PC-9 (cell line): ENCODE measurements at regions not wholly inside any gene's neighbourhood (a gene's known extent, or its start where the extent isn't known, plus 50 kb on each side); places are given as distances from the start of the nearest gene placed in this dataset.

Source experiments
- BruUV-seq: library from RNA; stranded (reverse); fragments of 400-500 nt; replicated peaks from 2 replicates; lab custom pipeline; 2021; lab: Mats Ljungman, UMichigan
- CTCF ChIA-PET: fragments of 300-600 bp; sonication (Branson Sonifier 250); formaldehyde crosslinking; loops from one replicate; lab custom pipeline; 2022; ENCODE audit warnings: antibody characterized with exemption; lab: Charles Lee
- POLR2A ChIA-PET: fragments of 300-600 bp; sonication (Branson Sonifier 250); formaldehyde crosslinking; loops from one replicate; lab custom pipeline; 2022; ENCODE audit warnings: antibody characterized with exemption; ENCODE audit not compliant: unreplicated experiment; lab: Charles Lee
- DNase-seq, 2 experiments: peaks; one replicate each; pipeline versions ENCODE4 v3.0.0 to v3.0.0-alpha.2; 2015 to 2022; ENCODE audit warnings: mixed read lengths in 1 of 2
- H2AFZ ChIP-seq: fragments of 200-600 bp; sonication (generic); 2 replicates; pipeline ENCODE4 v1.8.1; 2017; ENCODE audit warnings: antibody characterized with exemption
- H3F3A ChIP-seq: fragments of 200-600 bp; sonication (generic); 2 replicates; pipeline ENCODE4 v1.8.1; 2017; ENCODE audit warnings: antibody characterized with exemption, mild to moderate bottlenecking, low read depth; ENCODE audit not compliant: insufficient read depth
- H3K27ac ChIP-seq: fragments of 200-600 bp; sonication (generic); 2 replicates; pipeline ENCODE4 v1.6.1; 2016; ENCODE audit warnings: mixed run types
- H3K27me3 ChIP-seq: fragments of 200-600 bp; sonication (generic); 2 replicates; pipeline ENCODE4 v1.6.1; 2016; ENCODE audit warnings: low read depth, mixed run types; ENCODE audit not compliant: insufficient read depth
- H3K36me3 ChIP-seq: fragments of 200-600 bp; sonication (generic); 2 replicates; pipeline ENCODE4 v1.6.1; 2016; ENCODE audit warnings: low read depth, mixed run types
- H3K4me1 ChIP-seq: fragments of 200-600 bp; sonication (generic); replicated peaks from 2 replicates; pipeline ENCODE4 v1.6.1; 2016; ENCODE audit warnings: mixed run types; ENCODE audit not compliant: insufficient read depth
- H3K4me2 ChIP-seq: fragments of 200-600 bp; sonication (generic); 2 replicates; pipeline ENCODE4 v1.6.1; 2017; ENCODE audit warnings: mixed run types
- H3K4me3 ChIP-seq: fragments of 200-600 bp; sonication (generic); 2 replicates; pipeline ENCODE4 v1.6.1; 2016; ENCODE audit warnings: mixed run types
- H3K79me2 ChIP-seq: fragments of 200-600 bp; sonication (generic); 2 replicates; pipeline ENCODE4 v1.6.1; 2017; ENCODE audit warnings: low read depth, mixed run types
- H3K9me2 ChIP-seq: fragments of 200-600 bp; sonication (generic); 2 replicates; pipeline ENCODE4 v1.8.1; 2017; ENCODE audit warnings: mild to moderate bottlenecking; ENCODE audit not compliant: insufficient read depth
- H3K9me3 ChIP-seq: fragments of 200-600 bp; sonication (generic); 2 replicates; pipeline ENCODE4 v1.8.1; 2016; ENCODE audit warnings: low read depth; ENCODE audit not compliant: insufficient read depth
- H4K20me1 ChIP-seq: fragments of 200-600 bp; sonication (generic); 2 replicates; pipeline ENCODE4 v1.8.1; 2017; ENCODE audit not compliant: insufficient read depth
- CTCF ChIP-seq: fragments of 200-600 bp; sonication (generic); conservative IDR thresholded peaks from 2 replicates; pipeline ENCODE4 v1.6.1; 2017; ENCODE audit warnings: mixed run types, antibody characterized with exemption, mild to moderate bottlenecking, moderate library complexity
- EZH2 ChIP-seq: fragments of 200-600 bp; sonication (generic); IDR thresholded peaks from 2 replicates; pipeline ENCODE4 v1.8.0; 2017; ENCODE audit warnings: antibody characterized with exemption, low read depth
- intact Hi-C: fragments of 100-400 bp; cut with micrococcal nuclease; formaldehyde crosslinking; loops from one replicate; pipeline ENCODE4 v1.10.0; 2022; ENCODE audit not compliant: unreplicated experiment

GRCh38 chr3:137201066-137201465 lies 243.3 kb downstream of the IL20RB start:
- no peak for DNase-seq
- no peak for TF ChIP-seq EZH2
- CTCF ChIA-PET: no interaction called here
- no peak overlapping the region for H2AFZ ChIP-seq
- intact Hi-C loops: no loop called here
- POLR2A ChIA-PET: no interaction called here
- H3K4me2 ChIP-seq: no peak overlapping the region
- no peaks in the 10 kb centered on the region for H3F3A ChIP-seq
- no peaks in the 10 kb centered on the region for H3K4me1 ChIP-seq
- H3K36me3 ChIP-seq: no peaks in the 10 kb centered on the region
- H3K79me2 ChIP-seq: no peaks in the 10 kb centered on the region
- no peaks in the 10 kb centered on the region for H3K9me3 ChIP-seq
- no peak overlapping the region for H3K4me3 ChIP-seq
- H3K9me2 ChIP-seq: no peaks in the 10 kb centered on the region
- peaks cover 6% of the 10 kb centered on the region; the same call in 1 of the 2 replicates for H3K27me3 ChIP-seq
- BruUV-seq: no TSS peak
- H3K27ac ChIP-seq: no peak overlapping the region
- H4K20me1 ChIP-seq: no peaks in the 10 kb centered on the region

- TF ChIP-seq CTCF (no peak), EZH2 (no peak)
- no peaks in the 10 kb centered on the region for H3K79me2 ChIP-seq
- H3K4me1 ChIP-seq: no peaks in the 10 kb centered on the region
- H3F3A ChIP-seq: no peaks in the 10 kb centered on the region
- no peaks in the 10 kb centered on the region for H4K20me1 ChIP-seq
- ChIA-PET CTCF (no interaction called here), POLR2A (no interaction called here)
- no peaks in the 10 kb centered on the region for H3K36me3 ChIP-seq
- no peaks in the 10 kb centered on the region for H3K9me2 ChIP-seq
- BruUV-seq: no TSS peak
- intact Hi-C loops: no loop called here
- no peaks in the 10 kb centered on the region for H3K9me3 ChIP-seq
- no peak for DNase-seq
- H3K4me3 ChIP-seq: no peak overlapping the region
- H3K27me3 ChIP-seq: peaks cover 8% of the 10 kb centered on the region; the same call in 1 of the 2 replicates
- H3K27ac ChIP-seq: no peak overlapping the region
- no peak overlapping the region for H3K4me2 ChIP-seq
- H2AFZ ChIP-seq: no peak overlapping the region
Measured at GRCh38 chr3:137202941-137203340, 245.2 kb downstream of the IL20RB start.

- H3K4me2 ChIP-seq: no peak overlapping the region
- H3K79me2 ChIP-seq: no peaks in the 10 kb centered on the region
- DNase-seq: no peak
- H3F3A ChIP-seq: no peaks in the 10 kb centered on the region
- H2AFZ ChIP-seq: no peak overlapping the region
- no peaks in the 10 kb centered on the region for H3K9me2 ChIP-seq
- H4K20me1 ChIP-seq: no peaks in the 10 kb centered on the region
- TF ChIP-seq EZH2 (no peak), CTCF (no peak)
- POLR2A ChIA-PET: no interaction called here
- BruUV-seq: no TSS peak
- H3K27me3 ChIP-seq: peaks cover 10% of the 10 kb centered on the region; the same call in 1 of the 2 replicates
- H3K4me1 ChIP-seq: no peaks in the 10 kb centered on the region
- intact Hi-C loops: no loop called here
- no peak overlapping the region for H3K27ac ChIP-seq
- no peak overlapping the region for H3K4me3 ChIP-seq
- H3K36me3 ChIP-seq: no peaks in the 10 kb centered on the region
- no peaks in the 10 kb centered on the region for H3K9me3 ChIP-seq
- CTCF ChIA-PET: no interaction called here
Measured at GRCh38 chr3:137204409-137204808, 246.6 kb downstream of the IL20RB start.

GRCh38 chr3:137205394-137206045 lies 247.7 kb downstream of the IL20RB start:
- Histone ChIP-seq H3F3A (no peaks in the 10 kb centered on the region), H4K20me1 (no peaks in the 10 kb centered on the region), H3K4me2 (no peak overlapping the region), H3K4me1 (no peaks in the 10 kb centered on the region), H3K4me3 (no peak overlapping the region), H3K79me2 (no peaks in the 10 kb centered on the region), H2AFZ (no peak overlapping the region), H3K9me2 (no peaks in the 10 kb centered on the region), H3K27me3 (peaks cover 6% of the 10 kb centered on the region; the same call in 1 of the 2 replicates), H3K9me3 (no peaks in the 10 kb centered on the region), H3K36me3 (no peaks in the 10 kb centered on the region), H3K27ac (no peak overlapping the region)
- CTCF ChIA-PET: no interaction called here
- TF ChIP-seq CTCF (no peak), EZH2 (no peak)
- no TSS peak for BruUV-seq
- no peak for DNase-seq
- intact Hi-C loops: no loop called here
- POLR2A ChIA-PET: no interaction called here
